Fibroblast of villous mesenchyme (primary cell): ENCODE measurements at regions not wholly inside any gene's neighbourhood (a gene's known extent, or its start where the extent isn't known, plus 50 kb on each side); places are given as distances from the start of the nearest gene placed in this dataset.

Source experiments
- DNase-seq: peaks from one replicate; pipeline ENCODE4 v3.0.0-alpha.2; 2010; ENCODE audit warnings: low read depth
- H3K4me3 ChIP-seq: 2 replicates; pipeline ENCODE4 v1.5.1; 2011; ENCODE audit warnings: low read depth, mild to moderate bottlenecking, low read length
- TF ChIP-seq, protein P1 (sequence below): IDR thresholded peaks from 2 replicates; pipeline ENCODE4 v1.5.1; 2012; ENCODE audit warnings: low read depth, mild to moderate bottlenecking, low read length; ENCODE audit not compliant: insufficient read depth

DNA sequence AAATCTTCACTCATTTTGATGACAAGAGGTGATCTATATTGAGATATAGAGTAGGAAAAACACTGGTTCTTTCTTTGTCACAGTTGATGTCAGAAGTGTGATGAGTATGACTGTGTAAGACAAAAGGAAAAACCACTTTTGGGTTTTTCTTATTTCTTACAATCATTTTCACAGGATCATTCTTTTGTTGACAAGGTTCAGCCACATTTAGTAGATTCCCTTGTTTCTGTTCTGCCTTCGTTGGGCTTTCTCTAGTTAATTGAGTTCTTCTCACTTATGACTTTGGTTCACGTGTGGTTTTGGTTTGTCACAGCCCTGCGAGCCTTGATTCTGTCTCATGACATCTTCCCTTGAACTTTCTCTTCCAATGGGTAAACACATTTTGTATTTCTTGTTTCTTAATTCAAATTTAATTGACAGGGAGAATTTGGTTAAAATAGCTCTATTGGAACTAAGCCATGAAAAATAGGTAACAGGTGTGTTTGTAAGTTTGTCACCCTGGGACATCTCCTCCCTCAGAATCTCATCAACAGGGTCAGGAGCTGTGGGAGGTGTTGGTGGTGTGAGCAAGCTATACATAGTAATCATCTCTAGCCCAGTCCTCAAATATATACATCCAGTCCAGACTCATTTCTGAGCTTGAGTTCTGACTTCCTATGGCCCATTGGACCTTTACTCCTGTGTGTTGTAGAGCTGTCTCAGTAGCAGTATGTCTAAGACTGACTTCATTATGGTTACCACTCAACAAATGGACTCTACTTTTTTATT is 255.3 kb downstream of the BMP4 start:
- H3K4me3 ChIP-seq = no peak overlapping the region
- TF ChIP-seq, protein P1, sequence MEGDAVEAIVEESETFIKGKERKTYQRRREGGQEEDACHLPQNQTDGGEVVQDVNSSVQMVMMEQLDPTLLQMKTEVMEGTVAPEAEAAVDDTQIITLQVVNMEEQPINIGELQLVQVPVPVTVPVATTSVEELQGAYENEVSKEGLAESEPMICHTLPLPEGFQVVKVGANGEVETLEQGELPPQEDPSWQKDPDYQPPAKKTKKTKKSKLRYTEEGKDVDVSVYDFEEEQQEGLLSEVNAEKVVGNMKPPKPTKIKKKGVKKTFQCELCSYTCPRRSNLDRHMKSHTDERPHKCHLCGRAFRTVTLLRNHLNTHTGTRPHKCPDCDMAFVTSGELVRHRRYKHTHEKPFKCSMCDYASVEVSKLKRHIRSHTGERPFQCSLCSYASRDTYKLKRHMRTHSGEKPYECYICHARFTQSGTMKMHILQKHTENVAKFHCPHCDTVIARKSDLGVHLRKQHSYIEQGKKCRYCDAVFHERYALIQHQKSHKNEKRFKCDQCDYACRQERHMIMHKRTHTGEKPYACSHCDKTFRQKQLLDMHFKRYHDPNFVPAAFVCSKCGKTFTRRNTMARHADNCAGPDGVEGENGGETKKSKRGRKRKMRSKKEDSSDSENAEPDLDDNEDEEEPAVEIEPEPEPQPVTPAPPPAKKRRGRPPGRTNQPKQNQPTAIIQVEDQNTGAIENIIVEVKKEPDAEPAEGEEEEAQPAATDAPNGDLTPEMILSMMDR = no peak
- DNase-seq = no peak

DNA sequence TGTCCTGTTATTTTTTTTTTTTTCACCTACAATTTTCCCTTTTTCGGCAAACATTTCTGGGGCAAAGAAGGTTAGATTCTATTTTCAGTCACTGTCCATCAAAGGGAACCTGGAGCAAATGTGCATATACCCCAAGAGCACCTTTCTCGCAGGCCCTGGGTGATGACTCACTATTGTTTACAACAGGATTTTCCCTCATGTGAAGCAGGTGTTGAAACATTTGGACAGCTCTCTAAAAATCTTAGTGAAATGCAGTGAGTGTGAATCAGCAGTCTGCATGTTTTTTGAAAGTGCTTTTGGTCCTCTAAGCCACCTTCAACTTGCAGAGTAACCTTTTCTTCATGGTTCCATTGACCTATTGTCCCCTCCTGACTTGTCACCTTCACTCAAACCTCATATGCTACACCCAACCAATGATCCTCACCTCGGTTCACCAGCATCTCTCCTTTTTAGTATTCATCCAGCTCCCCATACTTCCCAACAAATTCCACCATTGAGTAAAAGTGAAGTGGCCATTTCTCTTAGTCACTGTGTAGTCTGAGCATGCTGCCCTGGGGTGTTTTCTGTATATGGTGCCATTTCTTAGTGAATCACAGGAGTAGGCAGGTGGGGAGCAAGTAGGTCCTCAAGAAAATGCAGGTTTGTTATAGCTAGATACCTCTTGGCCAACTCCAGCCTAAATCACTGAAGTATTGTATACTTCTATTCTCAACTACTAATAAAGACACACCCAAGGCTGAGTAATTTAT is 260.2 kb downstream of the BMP4 start:
- H3K4me3 ChIP-seq = no peak overlapping the region
- TF ChIP-seq, protein P1 = no peak
- peak; percentile 26 for DNase-seq

GRCh38 chr14:53695692-53696214 is 260.9 kb downstream of the BMP4 start:
- no peak for DNase-seq
- TF ChIP-seq, protein P1 = no peak
- H3K4me3 ChIP-seq = no peak overlapping the region

DNA sequence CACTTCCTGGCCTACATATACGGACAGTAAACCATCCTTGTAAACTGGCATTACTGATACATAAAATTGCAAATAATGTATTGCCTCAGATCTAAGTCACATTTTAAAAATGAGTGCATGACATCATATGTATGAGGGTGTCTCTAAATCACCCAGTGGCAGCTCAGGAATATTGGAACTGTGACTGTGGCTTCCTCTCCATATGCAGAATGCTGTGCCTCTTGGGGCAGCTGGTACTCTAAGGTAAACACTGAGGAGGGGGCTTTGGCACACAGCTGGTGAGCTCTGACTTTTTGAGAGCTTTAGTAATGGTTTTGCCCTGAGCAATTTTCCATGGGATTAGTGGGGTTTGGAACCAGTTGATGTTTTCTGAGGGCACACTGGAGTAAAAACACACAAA is 263.7 kb downstream of the BMP4 start:
- peak; percentile 2 for DNase-seq
- H3K4me3 ChIP-seq = no peak overlapping the region
- TF ChIP-seq, protein P1 = no peak

DNA sequence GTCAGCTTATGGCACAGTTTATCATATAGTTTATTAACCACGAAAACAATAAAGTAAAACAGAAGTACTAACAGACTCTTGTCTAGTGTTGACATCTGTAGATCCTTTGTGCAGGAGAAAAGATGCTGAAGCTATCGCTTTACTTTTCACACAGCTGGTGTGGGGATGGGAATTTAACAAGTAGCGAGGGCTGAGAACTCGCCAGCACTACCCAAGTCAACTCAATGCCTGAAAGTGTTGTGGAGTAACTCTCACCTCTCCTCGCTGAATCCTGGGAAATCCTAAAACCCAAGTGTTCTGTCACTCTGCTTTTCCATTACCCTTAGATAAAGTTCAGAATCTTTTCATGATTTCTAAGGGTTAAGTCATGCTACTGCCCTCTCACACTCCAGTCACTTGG is 264.2 kb downstream of the BMP4 start:
- DNase-seq = no peak
- TF ChIP-seq, protein P1 = no peak
- no peak overlapping the region for H3K4me3 ChIP-seq

GRCh38 chr14:53683229-53683628 is 273.4 kb downstream of the BMP4 start:
- TF ChIP-seq, protein P1 = no peak
- H3K4me3 ChIP-seq = no peak overlapping the region
- DNase-seq = no peak
